GM21529 (cell line): ENCODE measurements at regions not wholly inside any gene's neighbourhood (a gene's known extent, or its start where the extent isn't known, plus 50 kb on each side); places are given as distances from the start of the nearest gene placed in this dataset.
"Not testable (repeated sequence)": the region's sequence is repeated elsewhere in the genome, so short reads cannot be mapped to it uniquely, and the experiment has no call there.

Source experiments
- ATAC-seq: cut with Tn5 transposase; IDR thresholded peaks from one replicate; pipeline ENCODE4 v1.9.1; 2021; ENCODE audit not compliant: unreplicated experiment

DNA sequence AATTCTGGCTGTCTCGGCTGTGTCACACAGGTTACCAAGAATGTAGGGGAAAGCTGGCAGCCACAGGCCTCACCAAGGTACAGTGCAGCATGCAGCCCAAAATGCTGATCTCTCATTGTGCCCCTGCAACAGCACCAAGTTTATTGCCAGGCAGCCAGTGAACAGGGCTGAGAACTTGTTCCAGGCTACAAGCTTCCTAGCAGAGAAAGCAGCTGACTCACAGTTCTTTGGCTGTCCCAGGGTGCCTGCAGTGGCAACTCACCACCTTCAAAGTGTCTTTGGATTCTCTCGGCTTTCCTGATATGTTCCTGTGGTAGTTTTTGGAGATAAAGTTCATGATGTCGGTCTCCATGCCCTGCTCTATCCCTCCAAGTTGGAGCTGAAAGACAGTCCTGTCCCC, 719.1 kb upstream of the ANO3 start:
- ATAC-seq: no peak

DNA sequence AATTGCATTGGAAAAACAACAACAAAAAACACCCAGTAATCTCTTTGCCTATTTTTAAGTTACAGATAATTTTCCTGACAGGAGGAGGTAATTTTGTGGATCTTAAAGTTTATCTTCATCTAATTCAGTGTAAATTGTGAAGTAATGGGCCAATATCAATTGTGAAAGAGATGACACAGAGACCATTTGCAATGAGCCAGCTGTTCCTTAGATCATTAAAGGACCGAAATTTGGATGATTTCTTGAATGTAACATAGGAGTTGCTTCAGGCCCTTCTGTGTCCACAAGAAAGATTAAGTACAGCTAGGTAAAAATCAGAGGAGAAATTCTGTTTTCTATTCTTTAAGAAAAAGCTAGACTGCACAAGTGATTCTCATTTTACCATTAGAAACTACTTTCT, 718.5 kb upstream of the ANO3 start:
- no peak for ATAC-seq

- ATAC-seq: no peak
These were observed 718.1 kb upstream of the ANO3 start for GRCh38 chr11:25613865-25614264.

GRCh38 chr11:25615069-25615468, 716.9 kb upstream of the ANO3 start:
- no peak for ATAC-seq

- ATAC-seq: no peak
These were observed 716.1 kb upstream of the ANO3 start for GRCh38 chr11:25615841-25616240.

DNA sequence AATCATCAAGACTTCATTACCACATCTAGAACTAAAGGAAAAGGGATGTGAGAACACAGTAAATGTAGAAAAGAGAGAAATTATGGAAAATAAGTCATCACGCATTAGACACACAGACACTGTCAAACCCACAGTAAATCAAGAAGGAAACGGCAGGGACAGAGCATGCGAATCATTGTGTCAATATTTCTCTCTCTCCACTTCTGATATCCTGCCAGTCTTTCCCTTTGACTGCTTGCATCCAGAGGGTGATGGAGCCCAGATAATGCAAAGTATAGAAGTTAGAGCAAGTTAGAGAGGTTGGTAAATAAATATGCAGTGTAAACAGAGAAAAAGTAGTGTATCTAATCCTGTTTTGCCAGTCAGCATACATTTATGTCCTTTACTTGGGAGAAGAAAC, 706.8 kb upstream of the ANO3 start:
- no peak for ATAC-seq

- ATAC-seq: no peak
These were observed 703.9 kb upstream of the ANO3 start for GRCh38 chr11:25628030-25628429.

- no peak for ATAC-seq
These were observed 698.7 kb upstream of the ANO3 start for GRCh38 chr11:25633230-25633629.

DNA sequence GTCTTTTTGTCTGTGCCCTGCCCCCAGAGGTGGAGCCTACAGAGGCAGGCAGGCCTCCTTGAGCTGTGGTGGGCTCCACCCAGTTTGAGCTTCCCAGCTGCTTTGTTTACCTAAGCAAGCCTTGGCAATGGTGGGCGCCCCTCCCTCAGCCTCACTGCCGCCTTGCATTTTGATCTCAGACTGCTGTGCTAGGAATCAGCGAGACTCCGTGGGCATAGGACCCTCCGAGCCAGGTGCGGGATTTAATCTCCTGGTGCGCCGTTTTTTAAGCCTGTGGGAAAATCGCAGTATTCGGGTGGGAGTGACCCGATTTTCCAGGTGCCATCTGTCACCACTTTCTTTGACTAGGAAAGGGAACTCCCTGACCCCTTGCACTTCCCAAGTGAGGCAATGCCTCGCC, 682.7 kb upstream of the ANO3 start:
- not testable (repeated sequence) for ATAC-seq

DNA sequence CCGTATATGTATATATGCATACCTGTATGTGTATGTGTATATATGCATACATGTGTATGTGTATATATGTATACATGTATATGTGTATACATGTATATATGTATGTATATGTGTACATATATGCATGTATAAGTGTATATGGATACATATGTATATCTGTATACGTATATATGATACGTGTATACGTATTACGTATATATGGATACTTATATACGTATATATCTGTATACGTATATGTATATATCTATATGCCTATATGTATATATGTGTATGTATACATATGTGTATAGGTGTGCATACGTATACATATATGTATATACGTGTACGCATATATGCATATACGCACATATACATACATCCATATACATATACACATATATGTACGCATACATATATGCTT, 681.6 kb upstream of the ANO3 start:
- no peak for ATAC-seq

- ATAC-seq: no peak
These were observed 676.3 kb upstream of the ANO3 start for GRCh38 chr11:25655636-25656035.

DNA sequence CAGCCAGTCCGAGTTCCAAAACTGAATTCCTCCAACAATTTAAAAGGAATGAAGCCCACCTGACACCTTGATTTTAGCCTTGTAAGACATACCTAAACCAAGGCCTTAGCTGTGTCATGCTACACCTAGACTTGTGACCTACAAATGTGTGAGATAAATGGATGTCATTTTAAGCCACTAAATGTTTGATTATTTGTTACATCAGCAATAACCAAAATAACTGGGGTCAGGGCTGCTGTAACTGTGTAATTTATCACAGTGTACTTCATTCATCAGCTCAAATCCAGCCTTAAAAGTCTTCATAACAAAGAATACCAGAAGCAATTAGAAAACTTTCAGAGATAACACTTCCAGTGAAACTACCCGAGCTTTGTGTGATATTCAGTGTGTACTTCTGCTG, 673.0 kb upstream of the ANO3 start:
- no peak for ATAC-seq

GRCh38 chr11:25659706-25660105, 672.2 kb upstream of the ANO3 start:
- ATAC-seq: no peak

DNA sequence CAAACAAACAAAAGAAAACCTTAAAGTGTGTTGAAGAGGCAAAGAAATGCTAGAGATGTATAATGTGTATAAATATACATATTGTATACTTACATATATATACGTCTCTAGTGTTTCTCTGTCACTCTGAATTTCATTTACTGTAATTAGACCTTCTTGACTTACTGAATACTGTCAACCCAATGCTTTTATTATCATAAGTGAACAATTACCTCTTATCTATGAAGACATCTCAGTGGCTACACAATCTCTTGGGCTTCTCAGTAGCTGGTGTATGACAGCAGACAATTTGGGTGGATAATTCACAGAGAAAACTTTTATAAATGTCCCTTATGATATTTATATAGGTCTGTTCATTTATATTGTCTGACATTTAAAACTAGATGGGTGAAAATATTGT, 664.1 kb upstream of the ANO3 start:
- no peak for ATAC-seq

DNA sequence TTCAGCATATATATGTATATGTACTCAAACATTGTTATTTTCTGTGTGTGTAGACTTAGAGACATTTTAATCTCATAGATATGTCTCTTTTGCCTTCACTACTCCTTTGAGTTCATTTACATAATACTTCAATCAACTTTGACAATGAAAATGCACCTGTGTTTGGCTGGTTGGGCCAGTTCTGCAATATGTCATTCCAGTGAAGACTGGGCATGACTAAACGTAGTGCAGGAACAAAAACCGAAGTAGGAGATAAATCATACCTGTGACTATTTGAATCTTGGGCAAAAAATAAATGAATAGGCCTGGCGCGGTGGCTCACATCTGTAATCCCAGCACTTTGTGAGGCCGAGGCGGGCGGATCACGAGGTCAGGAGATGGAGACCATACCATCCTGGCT, 640.0 kb upstream of the ANO3 start:
- ATAC-seq: no peak

DNA sequence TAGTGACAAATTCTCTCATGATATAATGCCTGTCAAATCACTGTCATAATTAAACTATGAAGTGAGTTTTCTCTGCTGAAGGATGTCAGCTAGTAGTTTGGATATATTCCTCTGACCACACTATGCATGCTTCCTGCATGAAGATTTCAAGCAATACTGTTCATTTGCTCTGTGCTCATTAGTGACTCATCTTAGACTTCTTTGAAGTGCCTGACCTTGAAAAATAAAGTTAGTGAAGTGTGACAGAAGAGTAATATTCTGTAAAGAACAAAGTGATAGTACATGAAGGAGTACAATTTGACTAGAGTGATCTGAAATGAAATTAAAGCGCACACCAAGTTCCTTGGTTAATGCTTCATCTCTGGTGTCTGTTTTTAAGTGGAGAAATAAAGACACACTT, 629.5 kb upstream of the ANO3 start:
- ATAC-seq: no peak

DNA sequence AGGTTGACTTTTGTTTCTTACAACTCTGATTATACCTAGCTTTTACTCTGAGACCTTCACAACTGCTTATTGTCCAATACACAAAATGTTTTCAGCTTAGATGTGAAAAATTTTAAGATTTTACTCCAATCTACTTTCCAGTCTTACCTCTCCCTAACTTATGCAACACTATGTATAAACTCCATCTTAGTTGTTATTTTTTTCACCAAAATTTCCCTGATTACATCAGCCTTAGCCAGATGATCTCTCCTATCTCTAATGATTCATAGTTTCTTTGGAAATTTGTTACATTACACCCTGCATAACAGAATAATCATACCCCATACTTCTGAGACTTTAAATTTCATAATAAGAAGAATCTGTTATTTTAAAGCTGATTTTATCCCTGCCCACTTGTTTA, 621.0 kb upstream of the ANO3 start:
- ATAC-seq: no peak

GRCh38 chr11:25727944-25728343, 604.0 kb upstream of the ANO3 start:
- ATAC-seq: no peak

DNA sequence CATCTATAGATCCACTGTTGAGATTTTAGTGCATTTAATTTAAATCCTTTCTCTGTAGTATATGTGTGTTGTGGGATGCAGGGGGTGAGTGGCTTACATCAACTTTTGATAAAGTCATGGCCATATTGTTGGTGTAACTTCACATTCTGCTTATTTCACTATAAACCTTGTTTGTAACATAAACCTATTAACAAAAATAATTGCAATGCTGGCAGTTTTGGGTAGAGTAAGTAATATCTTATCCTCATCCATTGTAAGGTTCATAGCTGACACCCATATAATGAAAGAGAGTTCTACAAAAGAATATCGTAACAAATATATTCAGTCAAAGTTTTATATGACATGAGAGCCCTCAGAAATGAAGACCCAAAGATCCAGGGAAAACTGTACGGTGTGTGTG, 601.7 kb upstream of the ANO3 start:
- ATAC-seq: no peak

- ATAC-seq: no peak
These were observed 598.2 kb upstream of the ANO3 start for GRCh38 chr11:25733777-25734176.

- ATAC-seq: no peak
These were observed 597.2 kb upstream of the ANO3 start for GRCh38 chr11:25734591-25735211.

GRCh38 chr11:25737071-25737675, 594.8 kb upstream of the ANO3 start:
- ATAC-seq: no peak

- ATAC-seq: no peak
These were observed 590.0 kb upstream of the ANO3 start for GRCh38 chr11:25741886-25742285.
